ENCODE measurements at regions not wholly inside any gene's neighbourhood (a gene's known extent, or its start where the extent isn't known, plus 50 kb on each side); places are given as distances from the start of the nearest gene placed in this dataset.
A peak's percentile ranks its signal among the peaks of the same experiment; 100 is the strongest.
"Not testable (repeated sequence)": the region's sequence is repeated elsewhere in the genome, so short reads cannot be mapped to it uniquely, and the experiment has no call there.

GRCh38 chr4:123233136-123233768 lies 163.3 kb upstream of the SPRY1 start:
- H3K36me3 ChIP-seq (ENCODE audit: insufficient read depth, low read length) = peaks cover 4% of the 10 kb centered on the region; the same call in 1 of the 2 replicates
- no peak overlapping the region for H2AFZ ChIP-seq (ENCODE audit: low read length, unreplicated experiment)
- H3K27me3 ChIP-seq (ENCODE audit: insufficient read depth, low read length) = no peaks in the 10 kb centered on the region
- no peaks in the 10 kb centered on the region for H3K79me2 ChIP-seq (ENCODE audit: control insufficient read depth, insufficient read depth, low read length, unreplicated experiment)
- H3K4me1 ChIP-seq (ENCODE audit: control insufficient read depth, insufficient read depth, low read length, unreplicated experiment) = peaks cover 33% of the 10 kb centered on the region
- no peak overlapping the region for H3K4me3 ChIP-seq (ENCODE audit: low read depth, low read length)
- H3K27ac ChIP-seq (ENCODE audit: low read depth, low read length) = no peak overlapping the region

GRCh38 chr4:123234955-123235354 lies 161.6 kb upstream of the SPRY1 start:
- no peak overlapping the region for H3K4me3 ChIP-seq (ENCODE audit: low read depth, low read length)
- no peaks in the 10 kb centered on the region for H3K27me3 ChIP-seq (ENCODE audit: insufficient read depth, low read length)
- H3K27ac ChIP-seq (ENCODE audit: low read depth, low read length) = peak overlapping the region; percentile 40

DNA sequence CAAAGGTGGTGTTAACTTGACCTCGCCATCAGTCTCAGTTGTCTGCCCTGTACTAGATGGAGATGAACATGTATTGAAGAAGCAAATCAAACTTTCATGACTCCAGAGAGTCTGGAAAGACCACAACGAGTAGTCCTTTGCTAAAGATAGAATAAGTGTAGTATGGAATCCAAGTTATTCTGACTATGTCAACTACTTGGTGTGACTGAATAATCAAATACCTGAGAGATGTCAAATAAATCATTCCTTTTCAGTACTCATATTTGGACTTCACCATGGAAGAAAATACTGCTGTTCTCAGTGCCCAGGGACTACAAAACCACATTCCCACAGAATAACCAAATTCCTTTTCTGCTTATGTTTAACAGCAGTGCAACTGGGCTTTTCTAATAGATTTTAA lies 161.2 kb upstream of the SPRY1 start:
- Histone ChIP-seq H3K27me3 (ENCODE audit: insufficient read depth, low read length) (no peaks in the 10 kb centered on the region), H2AFZ (ENCODE audit: low read length, unreplicated experiment) (no peak overlapping the region), H3K4me3 (ENCODE audit: low read depth, low read length) (no peak overlapping the region), H3K79me2 (ENCODE audit: control insufficient read depth, insufficient read depth, low read length, unreplicated experiment) (no peaks in the 10 kb centered on the region), H3K4me1 (ENCODE audit: control insufficient read depth, insufficient read depth, low read length, unreplicated experiment) (peaks cover 30% of the 10 kb centered on the region), H3K36me3 (ENCODE audit: insufficient read depth, low read length) (no peaks in the 10 kb centered on the region), H3K27ac (ENCODE audit: low read depth, low read length) (peak overlapping the region; percentile 40)

More at GRCh38 chr4:123234955-123235354, 161.6 kb upstream of the SPRY1 start:
- Histone ChIP-seq H3K4me1 (ENCODE audit: control insufficient read depth, insufficient read depth, low read length, unreplicated experiment) (peaks cover 33% of the 10 kb centered on the region), H2AFZ (ENCODE audit: low read length, unreplicated experiment) (no peak overlapping the region), H3K36me3 (ENCODE audit: insufficient read depth, low read length) (no peaks in the 10 kb centered on the region), H3K79me2 (ENCODE audit: control insufficient read depth, insufficient read depth, low read length, unreplicated experiment) (no peaks in the 10 kb centered on the region)

DNA sequence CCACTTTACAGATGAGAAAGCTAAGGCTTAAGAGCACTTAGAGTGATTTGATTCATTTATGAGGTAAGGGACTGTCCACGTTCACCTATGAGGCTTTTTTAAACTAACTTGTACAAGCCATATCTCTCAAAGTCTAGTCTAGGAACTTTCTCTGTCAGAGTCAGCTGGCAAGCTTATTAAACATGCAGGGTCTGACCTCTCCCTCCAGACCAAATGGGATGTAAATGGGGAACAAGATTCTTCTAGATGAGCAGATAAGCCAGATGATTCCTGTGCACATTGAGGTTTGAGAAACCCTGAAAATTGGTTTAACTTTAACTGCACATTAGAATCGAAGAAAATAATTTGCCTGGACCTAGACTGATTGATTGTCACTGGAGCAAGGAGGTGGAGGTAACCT lies 160.0 kb upstream of the SPRY1 start:
- Histone ChIP-seq H3K27ac (ENCODE audit: low read depth, low read length) (no peak overlapping the region), H3K4me3 (ENCODE audit: low read depth, low read length) (no peak overlapping the region), H3K27me3 (ENCODE audit: insufficient read depth, low read length) (no peaks in the 10 kb centered on the region), H3K79me2 (ENCODE audit: control insufficient read depth, insufficient read depth, low read length, unreplicated experiment) (no peaks in the 10 kb centered on the region), H3K36me3 (ENCODE audit: insufficient read depth, low read length) (no peaks in the 10 kb centered on the region), H2AFZ (ENCODE audit: low read length, unreplicated experiment) (no peak overlapping the region), H3K4me1 (ENCODE audit: control insufficient read depth, insufficient read depth, low read length, unreplicated experiment) (peaks cover 26% of the 10 kb centered on the region)

GRCh38 chr4:123240286-123240685 lies 156.3 kb upstream of the SPRY1 start:
- not testable (repeated sequence) for H3K79me2 ChIP-seq (ENCODE audit: control insufficient read depth, insufficient read depth, low read length, unreplicated experiment); H3K27ac ChIP-seq (ENCODE audit: low read depth, low read length); H3K4me1 ChIP-seq (ENCODE audit: control insufficient read depth, insufficient read depth, low read length, unreplicated experiment); H2AFZ ChIP-seq (ENCODE audit: low read length, unreplicated experiment); H3K36me3 ChIP-seq (ENCODE audit: insufficient read depth, low read length); H3K27me3 ChIP-seq (ENCODE audit: insufficient read depth, low read length); H3K4me3 ChIP-seq (ENCODE audit: low read depth, low read length)

DNA sequence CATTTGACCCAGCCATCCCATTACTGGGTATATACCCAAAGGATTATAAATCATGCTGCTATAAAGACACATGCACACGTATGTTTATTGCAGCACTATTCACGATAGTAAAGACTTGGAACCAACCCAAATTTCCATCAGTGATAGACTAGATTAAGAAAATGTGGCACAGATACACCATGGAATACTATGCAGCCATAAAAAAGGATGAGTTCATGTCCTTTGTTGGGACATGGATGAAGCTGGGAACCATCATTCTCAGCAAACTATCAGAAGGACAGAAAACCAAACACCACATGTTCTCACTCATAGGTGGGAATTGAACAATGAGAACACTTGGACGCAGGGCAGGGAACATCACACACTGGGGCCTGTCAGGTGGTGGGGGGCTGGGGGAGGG lies 153.4 kb upstream of the SPRY1 start:
- H3K79me2 ChIP-seq (ENCODE audit: control insufficient read depth, insufficient read depth, low read length, unreplicated experiment); H3K4me1 ChIP-seq (ENCODE audit: control insufficient read depth, insufficient read depth, low read length, unreplicated experiment); H3K36me3 ChIP-seq (ENCODE audit: insufficient read depth, low read length); H3K4me3 ChIP-seq (ENCODE audit: low read depth, low read length); H2AFZ ChIP-seq (ENCODE audit: low read length, unreplicated experiment); H3K27me3 ChIP-seq (ENCODE audit: insufficient read depth, low read length); H3K27ac ChIP-seq (ENCODE audit: low read depth, low read length): not testable (repeated sequence)

GRCh38 chr4:123244137-123244536 lies 152.5 kb upstream of the SPRY1 start:
- no peaks in the 10 kb centered on the region for H3K79me2 ChIP-seq (ENCODE audit: control insufficient read depth, insufficient read depth, low read length, unreplicated experiment)
- H3K4me1 ChIP-seq (ENCODE audit: control insufficient read depth, insufficient read depth, low read length, unreplicated experiment) = no peaks in the 10 kb centered on the region
- H3K36me3 ChIP-seq (ENCODE audit: insufficient read depth, low read length) = no peaks in the 10 kb centered on the region
- H3K27me3 ChIP-seq (ENCODE audit: insufficient read depth, low read length) = no peaks in the 10 kb centered on the region
- no peak overlapping the region for H3K4me3 ChIP-seq (ENCODE audit: low read depth, low read length)
- no peak overlapping the region for H3K27ac ChIP-seq (ENCODE audit: low read depth, low read length)
- H2AFZ ChIP-seq (ENCODE audit: low read length, unreplicated experiment) = no peak overlapping the region

DNA sequence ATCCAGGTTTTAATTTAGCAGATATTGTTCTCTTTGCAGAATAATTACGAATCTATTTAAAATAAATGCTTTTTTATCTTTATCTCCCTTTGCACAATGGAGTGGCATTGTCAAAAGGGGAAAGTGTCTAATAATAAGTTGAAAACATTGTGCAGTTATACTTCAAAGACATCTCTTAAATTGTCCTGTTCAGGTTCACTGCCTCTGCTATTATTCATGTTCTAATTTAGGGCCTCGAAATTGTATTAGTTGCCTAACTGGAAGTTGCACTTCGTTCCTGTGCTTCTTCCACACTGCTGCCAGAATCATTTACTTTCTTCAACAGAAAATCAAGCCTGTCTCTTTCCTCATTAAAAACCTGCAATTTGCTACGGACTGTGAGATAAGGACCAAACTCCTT lies 150.5 kb upstream of the SPRY1 start:
- Histone ChIP-seq H3K4me3 (ENCODE audit: low read depth, low read length) (no peak overlapping the region), H2AFZ (ENCODE audit: low read length, unreplicated experiment) (no peak overlapping the region), H3K36me3 (ENCODE audit: insufficient read depth, low read length) (no peaks in the 10 kb centered on the region), H3K27me3 (ENCODE audit: insufficient read depth, low read length) (no peaks in the 10 kb centered on the region), H3K79me2 (ENCODE audit: control insufficient read depth, insufficient read depth, low read length, unreplicated experiment) (no peaks in the 10 kb centered on the region), H3K27ac (ENCODE audit: low read depth, low read length) (no peak overlapping the region), H3K4me1 (ENCODE audit: control insufficient read depth, insufficient read depth, low read length, unreplicated experiment) (no peaks in the 10 kb centered on the region)

DNA sequence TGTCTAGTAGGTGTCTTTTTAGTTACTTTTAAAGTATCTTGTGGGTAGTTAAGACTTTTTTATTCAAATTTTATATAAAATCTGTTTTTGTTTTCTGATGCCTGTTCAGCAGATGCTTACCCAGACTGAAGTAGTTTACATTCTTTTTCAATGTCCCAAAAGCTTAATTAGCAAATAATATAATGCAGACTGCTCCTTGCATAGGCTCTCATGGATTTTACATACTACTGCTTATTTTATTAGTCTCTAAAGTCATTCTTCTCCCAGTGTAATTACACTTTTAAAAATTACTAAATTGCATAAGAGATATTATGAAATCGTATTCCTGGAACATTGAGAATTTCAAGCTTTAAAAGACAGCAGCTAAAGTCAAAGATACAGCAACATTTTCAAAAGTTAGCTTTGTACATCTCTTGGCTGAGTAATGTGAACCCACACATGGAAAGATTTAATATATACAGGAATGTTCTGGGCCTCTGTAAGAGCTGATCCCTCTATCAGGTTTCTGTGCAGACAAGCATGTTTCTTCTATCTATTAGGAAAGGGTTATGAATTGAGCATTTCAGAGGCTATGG lies 148.4 kb upstream of the SPRY1 start:
- no peaks in the 10 kb centered on the region for H3K4me1 ChIP-seq (ENCODE audit: control insufficient read depth, insufficient read depth, low read length, unreplicated experiment)
- no peak overlapping the region for H3K4me3 ChIP-seq (ENCODE audit: low read depth, low read length)

DNA sequence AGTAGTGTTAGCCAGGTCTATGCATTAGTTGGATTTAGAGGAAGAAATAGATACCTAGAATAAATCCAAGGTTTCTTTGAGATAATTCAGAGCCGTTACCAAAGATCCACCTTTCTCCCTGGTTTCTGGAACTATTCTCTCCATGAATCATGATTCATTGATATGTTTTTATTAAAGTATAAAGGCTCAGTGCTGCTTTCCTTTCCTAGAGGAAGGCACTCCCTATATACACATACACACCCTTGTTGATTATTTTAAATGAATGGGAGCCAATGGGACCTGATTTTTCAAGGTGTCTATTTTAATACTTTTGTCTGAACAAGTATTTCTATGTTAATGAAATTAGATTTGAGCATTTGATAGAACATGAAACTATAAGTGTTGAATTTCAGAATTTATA lies 146.8 kb upstream of the SPRY1 start:
- H3K27ac ChIP-seq (ENCODE audit: low read depth, low read length) = no peak overlapping the region
- H3K79me2 ChIP-seq (ENCODE audit: control insufficient read depth, insufficient read depth, low read length, unreplicated experiment) = no peaks in the 10 kb centered on the region
- no peaks in the 10 kb centered on the region for H3K4me1 ChIP-seq (ENCODE audit: control insufficient read depth, insufficient read depth, low read length, unreplicated experiment)

More for the DNA sequence above, 148.4 kb upstream of the SPRY1 start:
- no peaks in the 10 kb centered on the region for H3K36me3 ChIP-seq (ENCODE audit: insufficient read depth, low read length)
- H3K79me2 ChIP-seq (ENCODE audit: control insufficient read depth, insufficient read depth, low read length, unreplicated experiment) = no peaks in the 10 kb centered on the region
- no peaks in the 10 kb centered on the region for H3K27me3 ChIP-seq (ENCODE audit: insufficient read depth, low read length)
- no peak overlapping the region for H3K27ac ChIP-seq (ENCODE audit: low read depth, low read length)
- no peak overlapping the region for H2AFZ ChIP-seq (ENCODE audit: low read length, unreplicated experiment)

DNA sequence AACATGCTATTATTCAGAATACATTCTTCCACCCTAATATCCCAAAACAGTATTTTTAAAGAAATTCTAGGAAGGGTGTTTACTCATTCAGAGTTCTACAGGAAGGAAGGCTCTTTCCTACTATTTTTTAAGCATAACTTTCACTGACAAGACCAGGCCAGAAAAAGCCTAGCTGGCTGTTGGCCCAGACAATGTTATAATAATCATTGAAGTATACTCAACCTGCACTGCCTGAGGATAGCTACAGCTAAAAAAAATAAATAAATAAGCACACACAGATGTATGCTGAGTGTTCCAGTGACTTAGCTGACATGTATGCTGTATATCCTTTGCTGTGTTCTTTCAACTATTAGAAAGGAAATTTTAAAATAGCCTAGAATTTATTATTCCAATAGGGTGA lies 145.8 kb upstream of the SPRY1 start:
- Histone ChIP-seq H3K4me1 (ENCODE audit: control insufficient read depth, insufficient read depth, low read length, unreplicated experiment) (no peaks in the 10 kb centered on the region), H3K27me3 (ENCODE audit: insufficient read depth, low read length) (no peaks in the 10 kb centered on the region), H3K79me2 (ENCODE audit: control insufficient read depth, insufficient read depth, low read length, unreplicated experiment) (no peaks in the 10 kb centered on the region), H2AFZ (ENCODE audit: low read length, unreplicated experiment) (no peak overlapping the region), H3K36me3 (ENCODE audit: insufficient read depth, low read length) (no peaks in the 10 kb centered on the region), H3K27ac (ENCODE audit: low read depth, low read length) (no peak overlapping the region), H3K4me3 (ENCODE audit: low read depth, low read length) (no peak overlapping the region)

More for the DNA sequence above, 146.8 kb upstream of the SPRY1 start:
- Histone ChIP-seq H2AFZ (ENCODE audit: low read length, unreplicated experiment) (no peak overlapping the region), H3K36me3 (ENCODE audit: insufficient read depth, low read length) (no peaks in the 10 kb centered on the region), H3K27me3 (ENCODE audit: insufficient read depth, low read length) (no peaks in the 10 kb centered on the region), H3K4me3 (ENCODE audit: low read depth, low read length) (no peak overlapping the region)
